K562 (cell line): ENCODE measurements at regions not wholly inside any gene's neighbourhood (a gene's known extent, or its start where the extent isn't known, plus 50 kb on each side); places are given as distances from the start of the nearest gene placed in this dataset.

Experiments
- ATAC-seq: fragments of 200-7000 bp; cut with Tn5 transposase; 3 replicates; pipeline ENCODE4 v1.9.1; 2020; ENCODE audit warnings: moderate library complexity
- BruUV-seq: library from RNA; stranded (reverse); fragments of 400-500 nt; replicated peaks from 2 replicates; lab custom pipeline; 2021; lab: Mats Ljungman, UMichigan
- CTCF ChIA-PET: fragments of 300-600 bp; formaldehyde crosslinking; extraction: SDS; loops from one replicate; lab custom pipeline; 2021; ENCODE audit warnings: low intra/inter-chr PET ratio; lab: Yijun Ruan, JAX
- POLR2A ChIA-PET: fragments of 300-600, 350-650 bp; sonication (Branson Sonifier 250); formaldehyde crosslinking; extraction: SDS; loops from one replicate; lab custom pipeline; 2021; ENCODE audit warnings: antibody characterized with exemption, inconsistent platforms; lab: Yijun Ruan, JAX
- DNase-seq, 4 experiments: peaks; one replicate each; pipeline versions ENCODE4 v3.0.0 to v3.0.0-alpha.2; 2011 to 2018; ENCODE audit warnings: low spot score in 3 of 4, mixed read lengths in 3 of 4; ENCODE audit errors: extremely low read depth in 1 of 4
- FAIRE-seq: peaks from 2 replicates; lab custom pipeline; 2011; peaks lifted over from hg19 to GRCh38; lab: Jason Lieb, UNC
- H2AFZ ChIP-seq: 2 replicates; pipeline ENCODE4 v1.6.0; 2011; ENCODE audit warnings: low read depth, low read length, control low read depth, inconsistent platforms
- H3K27ac ChIP-seq: fragments of 200-600 bp; 3 replicates; pipeline ENCODE4 v1.8.0; 2011; ENCODE audit warnings: low read depth, mild to moderate bottlenecking, control low read depth, inconsistent platforms, low read length, moderate library complexity, mixed read lengths; ENCODE audit errors: extremely low read depth
- H3K27me3 ChIP-seq, 2 experiments: fragments of 300-600 bp in 1 of 2; 2 replicates in 1 of 2; 3 replicates in 1 of 2; pipeline versions ENCODE4 v1.6.0 to v1.8.0; 2011; ENCODE audit warnings: inconsistent platforms in 2 of 2, low read length in 2 of 2, mild to moderate bottlenecking in 1 of 2, mixed read lengths in 1 of 2, moderate library complexity in 1 of 2; ENCODE audit not compliant: control insufficient read depth in 2 of 2, insufficient read depth in 2 of 2
- H3K36me3 ChIP-seq: fragments of 300-600 bp; 3 replicates; pipeline ENCODE4 v1.8.0; 2011; ENCODE audit warnings: mild to moderate bottlenecking, low read length, inconsistent platforms; ENCODE audit not compliant: control insufficient read depth, insufficient read depth
- H3K4me1 ChIP-seq, 2 experiments: fragments of 200-600 bp in 1 of 2; replicated peaks in 1 of 2; 2 replicates in 1 of 2; 3 replicates in 1 of 2; pipeline versions ENCODE4 v1.5.1 to v1.8.0; 2011; ENCODE audit warnings: inconsistent platforms in 2 of 2, low read length in 2 of 2, mild to moderate bottlenecking in 1 of 2, mixed read lengths in 1 of 2, moderate library complexity in 1 of 2; ENCODE audit not compliant: control insufficient read depth in 2 of 2, insufficient read depth in 2 of 2
- H3K4me2 ChIP-seq: 2 replicates; pipeline ENCODE4 v1.6.1; 2011; ENCODE audit warnings: low read length, control low read depth, inconsistent platforms, mixed read lengths; ENCODE audit not compliant: insufficient read depth
- H3K4me3 ChIP-seq: fragments of 200-600 bp; sonication (generic), shearing (Covaris generic); 2 replicates; pipeline ENCODE4 v1.5.1; 2016; ENCODE audit warnings: control low read depth, inconsistent platforms
- H3K79me2 ChIP-seq: fragments of 200-600 bp; 3 replicates; pipeline ENCODE4 v1.8.0; 2011; ENCODE audit warnings: low read length, inconsistent platforms; ENCODE audit not compliant: control insufficient read depth, insufficient read depth
- H3K9ac ChIP-seq, 2 experiments: 2 replicates each; pipeline versions ENCODE4 v1.6.0 to v1.6.1; 2011; ENCODE audit warnings: low read depth in 2 of 2, low read length in 2 of 2, control low read depth in 1 of 2, inconsistent platforms in 1 of 2, mild to moderate bottlenecking in 1 of 2, mixed read lengths in 1 of 2; ENCODE audit not compliant: insufficient read depth in 1 of 2
- H3K9me1 ChIP-seq: one replicate; pipeline ENCODE4 v1.6.0; 2011; ENCODE audit warnings: inconsistent platforms, mild to moderate bottlenecking, low read length, moderate library complexity; ENCODE audit not compliant: control insufficient read depth, insufficient read depth
- H3K9me3 ChIP-seq: replicated peaks from 2 replicates; pipeline ENCODE4 v1.5.1; 2011; ENCODE audit warnings: low read depth, low read length, inconsistent platforms; ENCODE audit not compliant: control insufficient read depth, insufficient read depth
- H4K20me1 ChIP-seq: replicated peaks from 2 replicates; pipeline ENCODE4 v1.6.1; 2011; ENCODE audit warnings: low read length, inconsistent platforms, mixed read lengths; ENCODE audit not compliant: control insufficient read depth, insufficient read depth
- ARID1B ChIP-seq: fragments of 450-650 bp; IDR thresholded peaks from 2 replicates; pipeline ENCODE4 v1.6.1; 2016; ENCODE audit warnings: antibody characterized with exemption, mild to moderate bottlenecking, inconsistent platforms
- ELF1 ChIP-seq: fragments of 200-800 bp; sonication (Bioruptor generic); IDR thresholded peaks from 2 replicates; pipeline ENCODE4 v1.6.1; 2016; ENCODE audit warnings: missing genetic modification characterization, missing compliant biosample characterization
- KLF1 ChIP-seq: fragments of 450-650 bp; IDR thresholded peaks from 2 replicates; pipeline ENCODE4 v1.6.1; 2016; ENCODE audit warnings: missing genetic modification characterization, missing compliant biosample characterization
- MED1 ChIP-seq: sonication (generic); formaldehyde crosslinking; IDR thresholded peaks from 2 replicates; pipeline ENCODE4 v1.8.1; 2023; ENCODE audit warnings: missing genetic modification reagents, borderline replicate concordance
- RHOXF2B ChIP-seq: fragments of 250-450 bp; sonication (Bioruptor Pico); conservative IDR thresholded peaks from 2 replicates; pipeline ENCODE4 v1.5.1; 2021
- SMARCC2 ChIP-seq: fragments of 450-650 bp; IDR thresholded peaks from 2 replicates; pipeline ENCODE4 v1.6.1; 2017; ENCODE audit warnings: antibody characterized with exemption, moderate library complexity, mild to moderate bottlenecking, low read depth
- WGBS: fragments of 100-300 bp; shearing (Covaris generic); methylation state at CpG from one replicate; pipeline ENCODE4 v1.1.6; 2016; ENCODE audit warnings: low coverage, mixed read lengths; ENCODE audit not compliant: insufficient coverage; ENCODE audit errors: missing lambda C conversion rate; 5-methylcytosine and 5-hydroxymethylcytosine counted together
- in situ Hi-C: fragments of 300-500 bp; cut with MboI; formaldehyde crosslinking; loops from 4 replicates; pipeline ENCODE4 v1.15.0; 2018; ENCODE audit warnings: inconsistent platforms, mixed read lengths
- intact Hi-C: fragments of 100-400 bp; cut with micrococcal nuclease; formaldehyde crosslinking; loops from 2 replicates; pipeline ENCODE4 v1.14.2; 2022

DNA sequence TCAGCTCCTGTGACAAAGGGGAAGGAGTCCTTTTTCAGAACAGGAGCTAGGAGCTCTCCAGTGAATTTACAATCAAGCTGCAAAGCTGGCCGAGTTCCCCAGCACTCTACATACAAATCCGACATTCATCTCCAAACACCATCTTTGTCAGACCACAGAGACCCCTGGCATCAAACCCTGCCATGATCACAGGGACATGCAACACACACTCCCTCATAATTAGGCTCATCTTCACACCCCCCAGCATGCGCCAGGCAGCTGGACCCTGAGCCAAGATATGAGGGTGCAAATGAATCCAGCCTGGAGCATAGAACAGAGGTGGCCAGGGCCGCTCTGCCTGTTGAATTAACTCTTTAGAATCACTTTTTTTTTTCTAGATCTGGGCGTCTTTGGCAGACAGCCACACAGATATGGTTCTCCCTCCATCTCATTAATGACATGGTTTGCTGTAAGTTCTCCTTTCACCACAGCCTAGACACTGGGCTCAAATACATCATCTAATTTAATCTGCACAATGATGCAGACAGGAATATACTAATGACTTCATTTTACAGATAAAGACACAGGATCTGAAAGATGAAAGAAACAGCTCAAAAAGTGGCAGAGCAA is 366.3 kb downstream of the NPIPA8 start:
- in situ Hi-C loops: no loop called here
- ATAC-seq: no peak
- H3K79me2 ChIP-seq: no peaks in the 10 kb centered on the region
- no peak overlapping the region for H3K4me3 ChIP-seq
- no peaks in the 10 kb centered on the region for H4K20me1 ChIP-seq
- no peak overlapping the region for H2AFZ ChIP-seq
- TF ChIP-seq KLF1 (tag) (no peak), SMARCC2 (no peak), MED1 (CRISPR knock-in tag) (no peak), RHOXF2B (no peak), ELF1 (tag) (no peak), ARID1B (no peak)
- TF ChIP-seq, all 486 proteins: peak for 0
- 31% methylated on average over 5 of the region's 5 CpGs for WGBS
- Histone ChIP-seq H3K9me1 (no peaks in the 10 kb centered on the region), H3K36me3 (peaks cover 18% of the 10 kb centered on the region; the same call in 2 of the 3 replicates), H3K4me2 (no peak overlapping the region), H3K9me3 (no peaks in the 10 kb centered on the region), H3K27me3 (no peaks in the 10 kb centered on the region), H3K9ac (no peak overlapping the region), H3K4me1 (no peaks in the 10 kb centered on the region), H3K27ac (no peak overlapping the region)
- FAIRE-seq (no peak), DNase-seq (no peak)
- POLR2A ChIA-PET: interaction anchor here (0.6 to 1.2 kb wide), 4 partner anchors 9 to 56 kb away, joined by 3 read pairs; no protein-coding TSS in a partner anchor
- no TSS peak for BruUV-seq
- CTCF ChIA-PET: no interaction called here
- intact Hi-C loops: no loop called here
